RWPE2 (cell line): ENCODE measurements at regions not wholly inside any gene's neighbourhood (a gene's known extent, or its start where the extent isn't known, plus 50 kb on each side); places are given as distances from the start of the nearest gene placed in this dataset.
A peak's percentile ranks its signal among the peaks of the same experiment; 100 is the strongest.

Source experiments
- ATAC-seq: fragments of 200-7000 bp; cut with Tn5 transposase; 3 replicates; pipeline ENCODE4 v1.9.1; 2021; ENCODE audit warnings: low read depth
- DNase-seq: peaks from one replicate; pipeline ENCODE4 v3.0.0-alpha.2; 2020; ENCODE audit warnings: low spot score
- H3K27ac ChIP-seq: fragments of 450-650 bp; 2 replicates; pipeline ENCODE4 v1.5.1; 2017; ENCODE audit warnings: mild to moderate bottlenecking; ENCODE audit not compliant: poor library complexity, severe bottlenecking
- H3K27me3 ChIP-seq: fragments of 250-450 bp; sonication (Bioruptor Pico); 2 replicates; pipeline ENCODE4 v1.5.1; 2021; ENCODE audit warnings: mild to moderate bottlenecking, moderate library complexity; ENCODE audit not compliant: insufficient read depth, poor library complexity, severe bottlenecking
- H3K36me3 ChIP-seq: fragments of 250-450 bp; sonication (Bioruptor Pico); 2 replicates; pipeline ENCODE4 v1.5.1; 2020; ENCODE audit warnings: low read depth, mild to moderate bottlenecking, moderate library complexity
- H3K4me1 ChIP-seq: fragments of 250-450 bp; sonication (Bioruptor Pico); 2 replicates; pipeline ENCODE4 v1.5.1; 2021; ENCODE audit warnings: mild to moderate bottlenecking, moderate library complexity; ENCODE audit not compliant: insufficient read depth, poor library complexity, severe bottlenecking
- H3K4me3 ChIP-seq: fragments of 250-450 bp; sonication (Bioruptor Pico); 2 replicates; pipeline ENCODE4 v1.5.1; 2021; ENCODE audit warnings: mild to moderate bottlenecking, moderate library complexity; ENCODE audit not compliant: severe bottlenecking
- H3K9me3 ChIP-seq: fragments of 250-450 bp; sonication (Bioruptor Pico); 2 replicates; pipeline ENCODE4 v1.5.1; 2021; ENCODE audit warnings: mild to moderate bottlenecking, moderate library complexity; ENCODE audit not compliant: severe bottlenecking
- CTCF ChIP-seq: fragments of 450-650 bp; IDR thresholded peaks from one replicate; pipeline ENCODE4 v1.5.1; 2017; ENCODE audit warnings: mild to moderate bottlenecking, moderate library complexity; ENCODE audit not compliant: poor library complexity, severe bottlenecking

- DNase-seq (no peak), ATAC-seq (peak; percentile 31; the same call in 1 of the 3 replicates)
- H3K4me3 ChIP-seq = no peak overlapping the region
- H3K27me3 ChIP-seq = peaks cover 15% of the 10 kb centered on the region
- H3K4me1 ChIP-seq = no peaks in the 10 kb centered on the region
- no peaks in the 10 kb centered on the region for H3K36me3 ChIP-seq
- peaks cover 7% of the 10 kb centered on the region for H3K9me3 ChIP-seq
- H3K27ac ChIP-seq = no peak overlapping the region
- peak; percentile 45 for TF ChIP-seq CTCF
These were observed 99.7 kb upstream of the IGLL5 start for GRCh38 chr22:22787786-22788459.

DNA sequence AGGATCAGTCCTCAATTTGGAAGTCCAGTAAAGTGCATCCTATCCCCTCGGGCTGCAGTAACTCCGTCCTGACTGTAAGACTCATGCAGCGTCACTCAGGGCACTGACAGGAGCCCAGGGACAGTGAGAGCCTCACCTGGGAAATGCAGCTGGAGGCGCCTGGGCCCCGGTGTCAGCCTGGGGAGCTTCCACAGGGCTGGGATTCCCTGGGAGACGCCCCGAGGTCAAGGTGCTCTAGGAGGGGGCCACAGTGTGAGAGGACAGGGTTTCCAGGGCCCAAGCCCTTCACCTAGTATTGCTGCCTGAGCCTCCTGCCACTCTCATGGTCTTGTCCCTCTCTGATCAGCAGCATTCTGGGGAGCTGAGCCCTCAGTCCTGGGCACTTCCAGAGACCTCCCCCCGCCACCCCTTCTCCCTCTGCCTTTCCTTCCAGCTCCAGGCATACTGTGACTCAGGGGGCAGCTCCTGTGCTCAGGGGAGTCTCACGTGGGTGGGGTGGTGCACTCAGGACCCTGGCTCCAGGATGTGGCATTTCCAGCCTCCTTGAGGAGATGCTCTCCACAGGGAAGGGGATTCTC is 99.1 kb upstream of the IGLL5 start:
- TF ChIP-seq CTCF = peak; percentile 24
- H3K4me3 ChIP-seq = no peak overlapping the region
- ATAC-seq (no peak), DNase-seq (no peak)
- peaks cover 8% of the 10 kb centered on the region for H3K27me3 ChIP-seq
- peaks cover 3% of the 10 kb centered on the region for H3K9me3 ChIP-seq
- H3K36me3 ChIP-seq = no peaks in the 10 kb centered on the region
- H3K4me1 ChIP-seq = no peaks in the 10 kb centered on the region
- no peak overlapping the region for H3K27ac ChIP-seq

DNA sequence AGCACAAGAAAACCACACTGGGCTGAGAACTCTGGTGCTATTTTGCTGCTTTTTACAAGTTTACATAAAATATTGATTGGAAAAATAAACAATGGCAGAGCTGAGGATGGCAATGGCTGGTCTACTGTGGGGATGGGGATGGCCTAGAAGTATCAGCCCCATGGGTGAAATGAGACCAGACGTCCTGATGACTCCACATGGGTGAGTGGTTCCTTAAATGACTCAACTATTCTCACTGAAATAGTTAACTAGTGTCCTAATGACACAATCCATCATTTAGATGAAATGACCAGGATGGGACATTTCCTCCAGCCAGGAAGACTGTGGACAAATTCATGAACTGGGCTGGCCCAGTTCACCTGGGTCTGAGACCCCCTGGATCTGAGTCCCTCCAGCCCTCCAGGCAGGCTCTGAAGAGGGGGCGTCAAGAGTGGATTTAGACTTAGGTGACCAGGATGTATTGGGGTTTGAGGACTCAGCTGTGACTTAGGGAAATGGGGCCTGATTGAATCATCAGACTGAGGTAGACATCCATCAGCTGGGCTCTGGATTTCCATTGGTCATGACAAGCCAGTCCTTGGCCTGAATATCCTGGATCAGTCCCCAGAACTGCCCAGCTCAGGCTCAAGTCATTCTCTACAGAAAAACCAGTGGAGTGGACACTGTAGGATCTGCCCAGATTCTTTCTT is 98.2 kb upstream of the IGLL5 start:
- no peak overlapping the region for H3K4me3 ChIP-seq
- DNase-seq = no peak
- no peak for ATAC-seq
- TF ChIP-seq CTCF = no peak
- peaks cover 2% of the 10 kb centered on the region for H3K27me3 ChIP-seq
- no peaks in the 10 kb centered on the region for H3K36me3 ChIP-seq
- H3K4me1 ChIP-seq = no peaks in the 10 kb centered on the region
- H3K9me3 ChIP-seq = peaks cover 3% of the 10 kb centered on the region
- H3K27ac ChIP-seq = no peak overlapping the region

GRCh38 chr22:22789922-22790845 is 97.4 kb upstream of the IGLL5 start:
- Histone ChIP-seq H3K9me3 (peaks cover 3% of the 10 kb centered on the region), H3K27ac (no peak overlapping the region)

More at GRCh38 chr22:22789922-22790845, 97.4 kb upstream of the IGLL5 start:
- Histone ChIP-seq H3K4me1 (no peaks in the 10 kb centered on the region), H3K36me3 (no peaks in the 10 kb centered on the region), H3K4me3 (no peak overlapping the region), H3K27me3 (no peaks in the 10 kb centered on the region)
- TF ChIP-seq CTCF = no peak
- ATAC-seq (no peak), DNase-seq (no peak)
